WTC11 (cell line): ENCODE measurements at regions not wholly inside any gene's neighbourhood (a gene's known extent, or its start where the extent isn't known, plus 50 kb on each side); places are given as distances from the start of the nearest gene placed in this dataset.

Experiments
- ATAC-seq: fragments of 200-7000 bp; cut with Tn5 transposase; 2 replicates; pipeline ENCODE4 v1.10.0; 2021; ENCODE audit warnings: mild to moderate bottlenecking, moderate library complexity
- CTCF ChIA-PET: fragments of 300-600 bp; sonication (Branson Sonifier 250); formaldehyde crosslinking; loops from one replicate; lab custom pipeline; 2021; ENCODE audit warnings: antibody characterized with exemption; lab: Charles Lee
- POLR2A ChIA-PET: fragments of 350-600 bp; sonication (Branson Sonifier 250); formaldehyde crosslinking; loops from one replicate; lab custom pipeline; 2021; ENCODE audit warnings: antibody characterized with exemption; lab: Charles Lee
- DNase-seq: peaks from one replicate; pipeline ENCODE4 v3.0.0; 2021; ENCODE audit warnings: low spot score
- H3K27ac Mint-ChIP-seq: 2 replicates; pipeline ENCODE4 v1.8.0; 2021; ENCODE audit warnings: mixed read lengths
- H3K27me3 Mint-ChIP-seq: 2 replicates; pipeline ENCODE4 v1.8.0; 2021; ENCODE audit warnings: low read depth, mild to moderate bottlenecking, moderate library complexity, mixed read lengths
- H3K36me3 Mint-ChIP-seq: 2 replicates; pipeline ENCODE4 v1.8.0; 2021; ENCODE audit warnings: mixed read lengths
- H3K4me1 Mint-ChIP-seq: 2 replicates; pipeline ENCODE4 v1.8.0; 2022; ENCODE audit warnings: mixed read lengths
- H3K4me3 Mint-ChIP-seq: 2 replicates; pipeline ENCODE4 v1.8.0; 2021; ENCODE audit warnings: mild to moderate bottlenecking, moderate library complexity, mixed read lengths
- H3K9me3 Mint-ChIP-seq: 2 replicates; pipeline ENCODE4 v1.8.0; 2021; ENCODE audit warnings: mixed read lengths
- CBFB ChIP-seq: sonication (generic); formaldehyde crosslinking; IDR thresholded peaks from 2 replicates; pipeline ENCODE4 v1.8.1; 2022; ENCODE audit warnings: mild to moderate bottlenecking, low read depth, missing genetic modification reagents
- CDX4 ChIP-seq: fragments of 250-450 bp; sonication (Bioruptor Pico); IDR thresholded peaks from 2 replicates; pipeline ENCODE4 v1.9.0; 2021; ENCODE audit warnings: moderate library complexity, mild to moderate bottlenecking, inconsistent platforms, borderline replicate concordance
- EMX1 ChIP-seq: fragments of 250-450 bp; sonication (Bioruptor Pico); IDR thresholded peaks from 2 replicates; pipeline ENCODE4 v1.8.0; 2021; ENCODE audit warnings: mild to moderate bottlenecking
- ERG ChIP-seq: fragments of 250-450 bp; sonication (Bioruptor Pico); IDR thresholded peaks from 2 replicates; pipeline ENCODE4 v1.8.0; 2021; ENCODE audit warnings: mild to moderate bottlenecking
- ETV6 ChIP-seq: sonication (generic); formaldehyde crosslinking; IDR thresholded peaks from 2 replicates; pipeline ENCODE4 v1.8.1; 2022; ENCODE audit warnings: mild to moderate bottlenecking, missing genetic modification reagents
- FOXK1 ChIP-seq: sonication (generic); formaldehyde crosslinking; IDR thresholded peaks from 2 replicates; pipeline ENCODE4 v1.8.0; 2022; ENCODE audit warnings: mild to moderate bottlenecking, moderate library complexity, missing genetic modification reagents
- FOXP1 ChIP-seq: sonication (generic); formaldehyde crosslinking; IDR thresholded peaks from 2 replicates; pipeline ENCODE4 v1.8.0; 2022; ENCODE audit warnings: missing genetic modification reagents, mild to moderate bottlenecking, moderate library complexity, borderline replicate concordance
- FOXP4 ChIP-seq: sonication (generic); formaldehyde crosslinking; IDR thresholded peaks from 2 replicates; pipeline ENCODE4 v1.8.0; 2022; ENCODE audit warnings: mild to moderate bottlenecking, missing genetic modification reagents
- GABPB1 ChIP-seq: sonication (generic); formaldehyde crosslinking; IDR thresholded peaks from 2 replicates; pipeline ENCODE4 v1.8.1; 2023; ENCODE audit warnings: mild to moderate bottlenecking, missing genetic modification reagents
- IRF2 ChIP-seq: sonication (generic); formaldehyde crosslinking; IDR thresholded peaks from 2 replicates; pipeline ENCODE4 v1.8.0; 2022; ENCODE audit warnings: low read depth, missing genetic modification reagents, borderline replicate concordance
- MXD4 ChIP-seq: fragments of 250-450 bp; sonication (Bioruptor Pico); IDR thresholded peaks from 2 replicates; pipeline ENCODE4 v1.8.0; 2021; ENCODE audit warnings: mild to moderate bottlenecking, moderate library complexity, borderline replicate concordance
- NFE2L1 ChIP-seq: sonication (generic); formaldehyde crosslinking; IDR thresholded peaks from 2 replicates; pipeline ENCODE4 v1.8.1; 2023; ENCODE audit warnings: missing genetic modification reagents
- NFYB ChIP-seq: sonication (generic); formaldehyde crosslinking; conservative IDR thresholded peaks from 2 replicates; pipeline ENCODE4 v1.8.0; 2022; ENCODE audit warnings: low read depth, missing genetic modification reagents
- NR1H2 ChIP-seq: sonication (generic); formaldehyde crosslinking; IDR thresholded peaks from 2 replicates; pipeline ENCODE4 v1.9.0; 2021; ENCODE audit warnings: mild to moderate bottlenecking, moderate library complexity, missing genetic modification reagents
- NR2C2 ChIP-seq: sonication (generic); formaldehyde crosslinking; IDR thresholded peaks from 2 replicates; pipeline ENCODE4 v1.8.0; 2022; ENCODE audit warnings: mild to moderate bottlenecking, missing genetic modification reagents
- RELA ChIP-seq: sonication (generic); formaldehyde crosslinking; IDR thresholded peaks from 2 replicates; pipeline ENCODE4 v1.8.1; 2022; ENCODE audit warnings: missing genetic modification reagents, mild to moderate bottlenecking, borderline replicate concordance
- SMAD3 ChIP-seq: sonication (generic); formaldehyde crosslinking; IDR thresholded peaks from 2 replicates; pipeline ENCODE4 v1.8.0; 2022; ENCODE audit warnings: missing genetic modification reagents, mild to moderate bottlenecking, borderline replicate concordance
- TEAD4 ChIP-seq: sonication (generic); formaldehyde crosslinking; IDR thresholded peaks from 2 replicates; pipeline ENCODE4 v1.8.0; 2022; ENCODE audit warnings: mild to moderate bottlenecking, missing genetic modification reagents
- USF1 ChIP-seq: sonication (generic); formaldehyde crosslinking; IDR thresholded peaks from 2 replicates; pipeline ENCODE4 v1.8.0; 2022; ENCODE audit warnings: mild to moderate bottlenecking, missing genetic modification reagents
- USF2 ChIP-seq: sonication (generic); formaldehyde crosslinking; IDR thresholded peaks from 2 replicates; pipeline ENCODE4 v1.8.1; 2023; ENCODE audit warnings: mild to moderate bottlenecking, missing genetic modification reagents, moderate library complexity
- ZNF219 ChIP-seq: sonication (generic); formaldehyde crosslinking; IDR thresholded peaks from 2 replicates; pipeline ENCODE4 v1.8.0; 2023; ENCODE audit warnings: missing genetic modification reagents, mild to moderate bottlenecking, borderline replicate concordance
- ZNF232 ChIP-seq: sonication (generic); formaldehyde crosslinking; IDR thresholded peaks from 2 replicates; pipeline ENCODE4 v1.8.0; 2022; ENCODE audit warnings: mild to moderate bottlenecking, missing genetic modification reagents
- ZNF281 ChIP-seq: sonication (generic); formaldehyde crosslinking; IDR thresholded peaks from 2 replicates; pipeline ENCODE4 v1.8.0; 2023; ENCODE audit warnings: mild to moderate bottlenecking, missing genetic modification reagents
- ZNF423 ChIP-seq: fragments of 250-450 bp; sonication (Bioruptor Pico); IDR thresholded peaks from 2 replicates; pipeline ENCODE4 v2.1.2; 2022; ENCODE audit warnings: mild to moderate bottlenecking, moderate library complexity
- ZSCAN18 ChIP-seq: fragments of 250-450 bp; sonication (Bioruptor Pico); IDR thresholded peaks from 2 replicates; pipeline ENCODE4 v2.1.2; 2022; ENCODE audit warnings: mild to moderate bottlenecking, moderate library complexity

- no peak for TF ChIP-seq FOXP4 (CRISPR knock-in tag)
- TF ChIP-seq ZSCAN18, result no peak
- TF ChIP-seq ZNF232 (CRISPR knock-in tag), result no peak
- TF ChIP-seq NR1H2 (CRISPR knock-in tag), result no peak
- no peak for TF ChIP-seq ETV6 (CRISPR knock-in tag)
- no peak for TF ChIP-seq ZNF281 (CRISPR knock-in tag)
- TF ChIP-seq CDX4 (CRISPR knock-in tag), result no peak
- TF ChIP-seq FOXP1, result no peak
- no peak for TF ChIP-seq USF1
- TF ChIP-seq NFE2L1, result no peak
- TF ChIP-seq GABPB1, result no peak
- no peak for TF ChIP-seq USF2 (CRISPR knock-in tag)
- TF ChIP-seq NFYB, result no peak
- no peak for TF ChIP-seq TEAD4 (CRISPR knock-in tag)
- TF ChIP-seq FOXK1, result no peak
- no peak for TF ChIP-seq NR2C2 (CRISPR knock-in tag)
- no peak for TF ChIP-seq IRF2 (CRISPR knock-in tag)
- TF ChIP-seq ZNF219 (CRISPR knock-in tag), result no peak
- no peak for TF ChIP-seq CBFB (CRISPR knock-in tag)
- no peak for TF ChIP-seq ZNF423 (CRISPR knock-in tag)
- no peak overlapping the region for H3K4me3 Mint-ChIP-seq
- POLR2A ChIA-PET, result no interaction called here
- H3K36me3 Mint-ChIP-seq, result no peaks in the 10 kb centered on the region
- no peaks in the 10 kb centered on the region for H3K9me3 Mint-ChIP-seq
- ATAC-seq, result no peak
- CTCF ChIA-PET, result no interaction called here
- peaks cover 8% of the 10 kb centered on the region for H3K4me1 Mint-ChIP-seq
- H3K27me3 Mint-ChIP-seq, result no peaks in the 10 kb centered on the region
- no peak for DNase-seq
- no peak overlapping the region for H3K27ac Mint-ChIP-seq
These were observed 209.2 kb upstream of the FAT4 start for GRCh38 chr4:125105561-125105960.

- H3K27ac Mint-ChIP-seq, result peak overlapping the region; percentile 53; the same call in 1 of the 2 replicates
- H3K27me3 Mint-ChIP-seq, result no peaks in the 10 kb centered on the region
- TF ChIP-seq MXD4 (CRISPR knock-in tag), result no peak
- TF ChIP-seq SMAD3, result no peak
- no peak for TF ChIP-seq CDX4 (CRISPR knock-in tag)
- no peak for TF ChIP-seq EMX1 (CRISPR knock-in tag)
- TF ChIP-seq RELA, result no peak
- TF ChIP-seq ERG (CRISPR knock-in tag), result no peak
These were observed 210.1 kb upstream of the FAT4 start for GRCh38 chr4:125104616-125105015.

More at GRCh38 chr4:125104616-125105015, 210.1 kb upstream of the FAT4 start:
- no peaks in the 10 kb centered on the region for H3K36me3 Mint-ChIP-seq
- POLR2A ChIA-PET, result no interaction called here
- ATAC-seq (no peak), DNase-seq (no peak)
- H3K4me3 Mint-ChIP-seq, result no peak overlapping the region
- CTCF ChIA-PET, result no interaction called here
- H3K4me1 Mint-ChIP-seq, result peaks cover 8% of the 10 kb centered on the region
- H3K9me3 Mint-ChIP-seq, result no peaks in the 10 kb centered on the region
